ENCODE measurements at regions not wholly inside any gene's neighbourhood (a gene's known extent, or its start where the extent isn't known, plus 50 kb on each side); places are given as distances from the start of the nearest gene placed in this dataset.
"Not testable (repeated sequence)": the region's sequence is repeated elsewhere in the genome, so short reads cannot be mapped to it uniquely, and the experiment has no call there.

GRCh38 chr11:122604621-122605020 is 50.9 kb upstream of the UBASH3B start:
- no peak for DNase-seq

- no peak for DNase-seq
These were observed 54.1 kb upstream of the UBASH3B start for GRCh38 chr11:122601141-122602125.

- DNase-seq: no peak
These were observed 55.2 kb upstream of the UBASH3B start for GRCh38 chr11:122600290-122600689.

- no peak for DNase-seq
These were observed 56.1 kb upstream of the UBASH3B start for GRCh38 chr11:122599434-122599833.

- DNase-seq: no peak
These were observed 56.6 kb upstream of the UBASH3B start for GRCh38 chr11:122598971-122599370.

- no peak for DNase-seq
These were observed 58.0 kb upstream of the UBASH3B start for GRCh38 chr11:122597511-122597910.

GRCh38 chr11:122594986-122595645 is 60.4 kb upstream of the UBASH3B start:
- DNase-seq: no peak

GRCh38 chr11:122593473-122594420 is 61.8 kb upstream of the UBASH3B start:
- DNase-seq: no peak

GRCh38 chr11:122592641-122593040 is 62.9 kb upstream of the UBASH3B start:
- no peak for DNase-seq

GRCh38 chr11:122584670-122585069 is 70.9 kb upstream of the UBASH3B start:
- DNase-seq: no peak

GRCh38 chr11:122580071-122580470 is 75.5 kb upstream of the UBASH3B start:
- DNase-seq: not testable (repeated sequence)

GRCh38 chr11:122578171-122578825 is 77.2 kb upstream of the UBASH3B start:
- DNase-seq: no peak

GRCh38 chr11:122572592-122572991 is 82.9 kb upstream of the UBASH3B start:
- no peak for DNase-seq

GRCh38 chr11:122563761-122564160 is 91.8 kb upstream of the UBASH3B start:
- DNase-seq: no peak

- DNase-seq: no peak
These were observed 95.7 kb upstream of the UBASH3B start for GRCh38 chr11:122559734-122560382.

GRCh38 chr11:122559218-122559617 is 96.3 kb upstream of the UBASH3B start:
- not testable (repeated sequence) for DNase-seq

- DNase-seq: not testable (repeated sequence)
These were observed 98.4 kb upstream of the UBASH3B start for GRCh38 chr11:122557163-122557562.

GRCh38 chr11:122556605-122557004 is 98.9 kb upstream of the UBASH3B start:
- no peak for DNase-seq

GRCh38 chr11:122538060-122538459 is 117.5 kb upstream of the UBASH3B start:
- DNase-seq: no peak

GRCh38 chr11:122524898-122525297 is 130.6 kb upstream of the UBASH3B start:
- no peak for DNase-seq
